Stimulated activated CD8-positive, alpha-beta memory T cell treated with anti-CD3 and anti-CD28 coated beads, Interleukin-7, amount 100 ng/mL, for 24 hours (primary cell): ENCODE measurements at regions not wholly inside any gene's neighbourhood (a gene's known extent, or its start where the extent isn't known, plus 50 kb on each side); places are given as distances from the start of the nearest gene placed in this dataset.

ENCODE experiments used
- DNase-seq: peaks from one replicate; pipeline ENCODE4 v3.0.0-alpha.2; 2020; ENCODE audit warnings: low read depth

GRCh38 chr4:17103231-17103630 lies 204.8 kb upstream of the LDB2 start:
- no peak for DNase-seq

- no peak for DNase-seq
Measured at GRCh38 chr4:17098996-17099395, 200.6 kb upstream of the LDB2 start.

- DNase-seq: no peak
Measured at GRCh38 chr4:17098401-17098800, 200.0 kb upstream of the LDB2 start.

DNA sequence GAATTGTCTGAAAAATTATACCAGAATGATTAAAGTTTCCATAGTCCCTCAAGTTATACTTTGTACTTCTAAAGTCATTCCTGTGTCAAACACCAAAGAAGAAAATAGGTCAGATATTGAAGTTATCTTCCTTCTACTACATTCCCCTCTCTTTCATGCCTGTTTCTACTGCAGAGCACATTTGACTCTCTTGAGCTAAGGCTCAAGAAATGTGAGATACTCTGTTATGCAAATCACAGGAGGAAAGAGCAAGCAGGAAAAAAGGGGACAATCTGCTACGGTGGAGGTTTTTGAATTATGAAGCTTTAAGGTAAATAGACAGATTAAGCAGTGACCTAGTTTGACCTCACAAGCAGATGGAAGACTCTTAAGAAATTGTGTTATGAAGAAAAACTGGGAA lies 198.9 kb upstream of the LDB2 start:
- DNase-seq: no peak

GRCh38 chr4:17096692-17097091 lies 198.2 kb upstream of the LDB2 start:
- DNase-seq: no peak

GRCh38 chr4:17095771-17096170 lies 197.3 kb upstream of the LDB2 start:
- DNase-seq: no peak

- DNase-seq: no peak
Measured at GRCh38 chr4:17094876-17095210, 196.4 kb upstream of the LDB2 start.

GRCh38 chr4:17094159-17094875 lies 195.9 kb upstream of the LDB2 start:
- no peak for DNase-seq

- no peak for DNase-seq
Measured at GRCh38 chr4:17093481-17093880, 195.0 kb upstream of the LDB2 start.

GRCh38 chr4:17092736-17093437 lies 194.4 kb upstream of the LDB2 start:
- DNase-seq: no peak

DNA sequence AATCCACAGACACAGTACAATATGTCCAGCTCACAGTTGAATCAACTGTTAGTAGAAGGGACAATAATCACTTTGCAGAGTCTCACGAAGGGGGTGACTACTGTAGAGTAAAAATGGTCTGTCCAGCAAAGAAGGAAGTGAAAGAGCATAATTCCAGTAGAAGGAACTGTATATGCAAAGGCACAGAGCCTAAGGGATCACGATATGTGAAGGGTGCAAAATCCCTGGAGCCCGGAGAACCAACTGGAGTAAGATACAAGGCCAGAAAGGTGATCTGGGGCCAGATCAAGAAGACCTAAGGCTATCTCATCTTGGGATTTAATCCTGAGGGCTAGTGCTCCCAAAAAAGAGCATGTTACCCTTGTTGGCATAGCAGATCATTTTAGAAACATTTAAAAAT lies 192.7 kb upstream of the LDB2 start:
- no peak for DNase-seq

DNA sequence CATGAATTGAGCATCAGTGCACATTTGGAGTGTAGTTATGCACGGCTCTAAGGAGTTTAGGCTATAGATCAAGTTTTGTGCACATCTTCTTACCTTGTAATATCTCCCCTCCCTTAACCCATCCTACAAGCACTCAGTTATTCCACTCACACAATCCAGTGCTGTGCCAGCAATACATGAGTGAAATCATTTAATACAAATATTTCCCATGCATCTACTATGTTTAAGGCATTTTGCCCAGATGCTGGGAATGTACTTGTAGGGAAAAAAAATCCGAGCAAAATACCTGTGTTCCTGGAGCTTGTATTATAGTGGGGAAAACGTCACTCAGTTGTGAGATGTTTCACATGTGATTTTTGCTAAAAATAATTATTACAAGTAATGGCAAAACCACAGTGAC lies 191.6 kb upstream of the LDB2 start:
- no peak for DNase-seq

DNA sequence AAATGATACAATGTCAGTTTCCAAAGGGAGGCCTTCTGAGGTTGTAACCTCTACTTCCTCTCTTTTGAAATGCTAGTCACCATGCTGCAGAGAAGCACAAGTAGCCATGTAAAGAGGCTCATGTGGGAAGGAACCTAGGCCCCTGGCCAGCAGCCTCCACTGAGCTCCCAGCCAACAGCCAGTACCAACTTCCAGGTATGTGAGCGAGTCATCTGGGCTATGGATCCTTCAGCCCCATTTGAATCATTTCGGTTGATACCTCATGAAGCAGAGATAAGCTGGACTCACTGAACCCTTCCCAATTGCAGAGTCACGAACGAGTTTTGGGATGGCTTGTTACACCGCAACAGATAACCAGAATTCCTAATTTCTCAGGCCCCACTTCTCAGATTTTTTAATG lies 187.0 kb upstream of the LDB2 start:
- DNase-seq: no peak

- DNase-seq: no peak
Measured at GRCh38 chr4:17082186-17082585, 183.7 kb upstream of the LDB2 start.

- no peak for DNase-seq
Measured at GRCh38 chr4:17081179-17081578, 182.7 kb upstream of the LDB2 start.

DNA sequence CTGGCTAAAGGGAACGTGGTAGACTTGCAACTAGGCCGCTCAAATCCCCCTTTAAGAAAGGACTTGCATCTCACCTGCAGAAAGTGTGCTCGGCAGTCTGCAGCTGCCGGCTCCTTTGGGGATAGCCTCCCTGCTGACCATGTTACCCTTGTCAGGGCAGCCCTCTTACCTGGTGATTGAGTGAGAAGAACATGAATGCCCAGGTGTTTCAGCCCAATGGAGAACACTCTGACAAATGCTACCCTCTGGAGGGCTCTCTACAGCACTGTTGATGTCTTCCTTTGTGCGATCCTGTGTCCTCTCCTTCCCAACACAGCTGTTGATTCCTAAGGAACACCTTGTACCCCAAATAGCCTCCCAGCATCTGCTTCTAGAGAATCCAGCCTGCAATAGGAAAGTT lies 178.7 kb upstream of the LDB2 start:
- no peak for DNase-seq

- no peak for DNase-seq
Measured at GRCh38 chr4:17072483-17072882, 174.0 kb upstream of the LDB2 start.

- no peak for DNase-seq
Measured at GRCh38 chr4:17068891-17069290, 170.4 kb upstream of the LDB2 start.

DNA sequence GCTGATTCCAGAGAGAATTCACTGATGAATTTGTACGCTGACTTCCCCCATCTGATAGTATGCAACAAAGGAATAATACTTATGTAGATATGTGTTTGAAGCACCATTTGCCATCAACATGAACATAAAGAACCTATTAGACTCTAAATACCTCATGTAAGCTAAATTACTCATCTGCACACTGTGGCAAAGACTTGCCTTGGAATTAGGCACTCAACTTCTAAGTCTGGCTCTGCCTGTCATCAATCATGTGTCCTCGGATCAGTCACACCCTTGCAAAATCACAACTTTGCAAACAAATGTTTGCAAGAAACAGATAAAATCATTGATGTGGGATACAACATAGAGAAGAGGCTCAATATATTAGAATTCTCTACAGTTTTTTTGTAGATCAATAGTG lies 169.9 kb upstream of the LDB2 start:
- DNase-seq: no peak

- no peak for DNase-seq
Measured at GRCh38 chr4:17066972-17067371, 168.5 kb upstream of the LDB2 start.

DNA sequence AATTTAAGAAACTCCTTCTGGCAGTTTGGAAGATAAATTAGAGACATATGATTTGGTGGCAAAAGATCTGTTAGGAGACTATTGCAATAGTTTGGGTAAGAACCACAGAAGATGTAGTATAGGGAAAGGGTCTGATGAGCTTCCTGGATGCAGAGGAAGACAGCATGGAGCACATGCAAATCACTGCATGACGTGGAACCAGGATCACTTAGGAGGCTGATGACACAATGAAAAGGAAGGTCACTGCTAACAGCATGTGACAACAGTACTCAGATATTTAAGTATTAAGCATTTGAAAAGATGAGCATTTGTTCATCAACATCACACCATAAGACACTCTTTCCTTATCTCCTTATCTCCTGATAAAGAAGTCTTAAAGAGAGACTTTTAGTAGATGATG lies 167.8 kb upstream of the LDB2 start:
- no peak for DNase-seq

GRCh38 chr4:17065821-17066220 lies 167.4 kb upstream of the LDB2 start:
- DNase-seq: no peak

DNA sequence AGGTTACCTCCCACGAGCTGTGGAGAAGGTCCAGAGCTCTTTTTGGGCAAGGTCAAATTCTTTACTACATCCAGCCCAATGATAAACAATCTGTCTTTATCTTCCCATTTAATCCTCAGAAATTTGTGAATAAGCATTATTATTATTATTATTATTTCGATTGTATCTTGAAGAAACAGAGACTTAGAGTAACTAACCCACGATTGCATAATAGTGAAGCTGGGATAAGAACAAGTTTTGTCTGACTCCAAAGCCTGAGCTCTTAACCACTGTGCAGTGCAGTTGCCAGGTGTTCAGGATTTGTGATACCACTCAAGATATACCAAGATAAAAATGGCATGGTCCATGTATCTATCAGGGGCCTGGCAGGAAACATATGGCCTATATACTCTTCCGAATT lies 166.5 kb upstream of the LDB2 start:
- DNase-seq: no peak

DNA sequence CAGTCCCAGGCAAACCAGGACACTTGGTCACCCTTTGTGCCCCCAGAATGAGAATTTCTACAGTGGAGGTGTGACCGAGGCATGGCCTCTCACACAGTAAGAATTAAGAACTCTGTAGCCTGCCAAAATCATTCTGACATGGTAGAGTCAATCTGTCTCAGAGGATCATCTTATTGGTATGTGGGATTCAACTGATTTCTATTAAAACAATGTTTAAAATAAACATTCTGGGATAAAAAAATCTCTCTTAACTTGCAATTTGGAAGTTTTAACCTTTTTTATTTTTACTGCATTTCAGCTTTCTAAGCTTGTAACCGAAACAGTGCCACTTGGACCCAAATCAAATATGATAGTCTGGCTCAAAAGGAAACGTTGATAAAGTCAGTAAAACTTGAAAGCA lies 165.4 kb upstream of the LDB2 start:
- DNase-seq: no peak
